HEK293 (cell line): ENCODE measurements at regions not wholly inside any gene's neighbourhood (a gene's known extent, or its start where the extent isn't known, plus 50 kb on each side); places are given as distances from the start of the nearest gene placed in this dataset.
A peak's percentile ranks its signal among the peaks of the same experiment; 100 is the strongest.

Experiments used
- EGR2 ChIP-seq: fragments of 450-650 bp; formaldehyde crosslinking; IDR thresholded peaks from 2 replicates; pipeline ENCODE4 v1.5.1; 2016; ENCODE audit warnings: low read depth, missing biosample characterization, missing genetic modification characterization
- FEZF1 ChIP-seq: fragments of 450-650 bp; formaldehyde crosslinking; IDR thresholded peaks from 2 replicates; pipeline ENCODE4 v1.5.1; 2016; ENCODE audit warnings: missing biosample characterization, missing genetic modification characterization
- GLI2 ChIP-seq: fragments of 450-650 bp; formaldehyde crosslinking; IDR thresholded peaks from 2 replicates; pipeline ENCODE4; 2017; ENCODE audit warnings: missing biosample characterization, missing genetic modification characterization, low read depth, borderline replicate concordance
- GLIS2 ChIP-seq: fragments of 450-650 bp; formaldehyde crosslinking; IDR thresholded peaks from 2 replicates; pipeline ENCODE4 v1.5.1; 2016; ENCODE audit warnings: missing biosample characterization, missing genetic modification characterization
- HOXA7 ChIP-seq: sonication (generic); formaldehyde crosslinking; IDR thresholded peaks from 2 replicates; pipeline ENCODE4 v1.8.1; 2022; ENCODE audit warnings: missing genetic modification reagents, borderline replicate concordance
- SETDB1 ChIP-seq: IDR thresholded peaks from one replicate; pipeline ENCODE4 v1.6.1; 2017; ENCODE audit warnings: mild to moderate bottlenecking, low read length, moderate library complexity, mixed read lengths; ENCODE audit not compliant: insufficient read length
- ZBTB48 ChIP-seq: fragments of 450-650 bp; formaldehyde crosslinking; IDR thresholded peaks from 2 replicates; pipeline ENCODE4 v1.5.1; 2016; ENCODE audit warnings: missing biosample characterization, missing genetic modification characterization
- ZFP41 ChIP-seq: fragments of 450-650 bp; formaldehyde crosslinking; IDR thresholded peaks from 2 replicates; pipeline ENCODE4 v1.5.1; 2016; ENCODE audit warnings: missing biosample characterization, missing genetic modification characterization, borderline replicate concordance
- ZNF175 ChIP-seq: fragments of 450-650 bp; formaldehyde crosslinking; IDR thresholded peaks from 2 replicates; pipeline ENCODE4 v1.5.1; 2016; ENCODE audit warnings: missing biosample characterization, missing genetic modification characterization
- ZNF211 ChIP-seq: fragments of 450-650 bp; formaldehyde crosslinking; IDR thresholded peaks from 2 replicates; pipeline ENCODE4 v1.5.1; 2016; ENCODE audit warnings: low read depth, missing biosample characterization, missing genetic modification characterization
- ZNF221 ChIP-seq: fragments of 450-650 bp; formaldehyde crosslinking; IDR thresholded peaks from 2 replicates; pipeline ENCODE4 v1.5.1; 2017; ENCODE audit warnings: missing biosample characterization, missing genetic modification characterization, borderline replicate concordance
- ZNF24 ChIP-seq: fragments of 450-650 bp; formaldehyde crosslinking; IDR thresholded peaks from 2 replicates; pipeline ENCODE4 v1.5.1; 2016; ENCODE audit warnings: missing biosample characterization, missing genetic modification characterization
- ZNF311 ChIP-seq: fragments of 450-650 bp; formaldehyde crosslinking; IDR thresholded peaks from 2 replicates; pipeline ENCODE4 v1.5.1; 2017; ENCODE audit warnings: missing biosample characterization, missing genetic modification characterization, borderline replicate concordance
- ZNF391 ChIP-seq: fragments of 450-650 bp; formaldehyde crosslinking; IDR thresholded peaks from 2 replicates; pipeline ENCODE4 v1.5.1; 2016; ENCODE audit warnings: low read depth, missing biosample characterization, missing genetic modification characterization, borderline replicate concordance
- ZNF549 ChIP-seq: fragments of 450-650 bp; IDR thresholded peaks from 2 replicates; pipeline ENCODE4 v1.5.1; 2018; ENCODE audit warnings: missing biosample characterization, missing genetic modification characterization, mild to moderate bottlenecking, inconsistent platforms, moderate library complexity
- ZNF600 ChIP-seq: fragments of 450-650 bp; formaldehyde crosslinking; IDR thresholded peaks from 2 replicates; pipeline ENCODE4 v1.5.1; 2016; ENCODE audit warnings: missing biosample characterization, missing genetic modification characterization
- ZNF658 ChIP-seq: fragments of 450-650 bp; formaldehyde crosslinking; IDR thresholded peaks from 2 replicates; pipeline ENCODE4; 2016; ENCODE audit warnings: missing biosample characterization, missing genetic modification characterization
- ZNF664 ChIP-seq: fragments of 450-650 bp; formaldehyde crosslinking; IDR thresholded peaks from 2 replicates; pipeline ENCODE4 v1.5.1; 2016; ENCODE audit warnings: missing biosample characterization, missing genetic modification characterization
- ZNF747 ChIP-seq: fragments of 450-650 bp; formaldehyde crosslinking; IDR thresholded peaks from 2 replicates; pipeline ENCODE4 v1.5.1; 2016; ENCODE audit warnings: missing biosample characterization, missing genetic modification characterization
- ZNF791 ChIP-seq: fragments of 450-650 bp; formaldehyde crosslinking; IDR thresholded peaks from 2 replicates; pipeline ENCODE4 v1.5.1; 2016; ENCODE audit warnings: missing biosample characterization, missing genetic modification characterization
- ZNF830 ChIP-seq: fragments of 450-650 bp; IDR thresholded peaks from 2 replicates; pipeline ENCODE4 v1.5.0; 2018; ENCODE audit warnings: missing biosample characterization, missing genetic modification characterization, low read depth, mild to moderate bottlenecking, moderate library complexity
- TF ChIP-seq, protein P1 (sequence below): fragments of 450-650 bp; formaldehyde crosslinking; IDR thresholded peaks from 2 replicates; pipeline ENCODE4 v1.5.1; 2016; ENCODE audit warnings: missing biosample characterization, missing genetic modification characterization, borderline replicate concordance
- TF ChIP-seq, protein P2 (sequence below): fragments of 450-650 bp; formaldehyde crosslinking; IDR thresholded peaks from 2 replicates; pipeline ENCODE4 v1.5.1; 2016; ENCODE audit warnings: missing biosample characterization, missing genetic modification characterization
- TF ChIP-seq, protein P3 (sequence below): fragments of 450-650 bp; formaldehyde crosslinking; IDR thresholded peaks from 2 replicates; pipeline ENCODE4 v1.5.1; 2017; ENCODE audit warnings: missing biosample characterization, missing genetic modification characterization
- TF ChIP-seq, protein P4 (sequence below): fragments of 450-650 bp; formaldehyde crosslinking; IDR thresholded peaks from 2 replicates; pipeline ENCODE4 v1.5.1; 2016; ENCODE audit warnings: missing biosample characterization, missing genetic modification characterization
- TF ChIP-seq, protein P5 (sequence below): fragments of 450-650 bp; formaldehyde crosslinking; IDR thresholded peaks from 2 replicates; pipeline ENCODE4 v1.5.1; 2016; ENCODE audit warnings: missing biosample characterization, missing genetic modification characterization
- TF ChIP-seq, protein P6 (sequence below): fragments of 450-650 bp; formaldehyde crosslinking; IDR thresholded peaks from 2 replicates; pipeline ENCODE4 v1.5.1; 2016; ENCODE audit warnings: missing biosample characterization, missing genetic modification characterization

DNA sequence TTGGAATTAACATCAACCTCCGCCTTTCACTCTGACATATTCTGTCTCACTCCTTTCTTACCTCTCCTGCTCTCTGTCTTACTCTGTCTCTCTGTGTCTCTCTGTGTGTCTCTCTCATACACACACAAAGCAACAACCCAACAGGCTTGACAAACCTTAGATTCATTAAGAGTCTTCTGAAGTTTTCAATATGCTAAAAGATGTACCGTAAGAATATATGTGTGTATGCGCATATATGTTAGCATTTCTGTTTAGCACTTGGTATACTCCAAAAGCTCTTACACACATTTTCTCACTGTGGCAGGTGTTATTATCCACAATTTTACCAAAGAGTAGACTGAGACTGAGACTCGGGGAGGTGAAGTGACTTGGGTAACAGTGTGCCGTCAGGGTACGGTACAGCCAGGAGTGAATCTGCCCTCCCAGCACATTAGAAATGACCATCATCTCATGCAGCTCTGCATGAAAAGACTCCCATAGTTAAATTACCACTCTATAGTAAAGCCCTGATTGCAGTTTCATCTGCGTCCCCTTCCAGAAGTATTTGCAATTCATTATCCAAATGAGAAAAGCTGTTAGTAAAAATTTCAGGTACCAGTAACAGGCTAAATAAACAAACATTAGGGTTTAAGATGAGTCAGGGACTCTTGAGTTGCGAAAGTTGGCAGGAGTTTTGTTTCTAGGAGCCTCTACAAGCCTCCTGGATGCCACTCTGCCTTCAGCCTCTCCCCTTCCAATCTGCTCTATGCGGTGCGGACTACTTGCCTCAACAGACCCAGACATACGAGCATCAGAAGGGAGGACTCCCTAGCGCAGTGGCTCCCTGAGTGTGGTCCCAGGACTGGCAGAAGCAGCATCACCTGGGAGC lies 195.2 kb upstream of the TMEM45B start (continued):
- TF ChIP-seq, protein P1, sequence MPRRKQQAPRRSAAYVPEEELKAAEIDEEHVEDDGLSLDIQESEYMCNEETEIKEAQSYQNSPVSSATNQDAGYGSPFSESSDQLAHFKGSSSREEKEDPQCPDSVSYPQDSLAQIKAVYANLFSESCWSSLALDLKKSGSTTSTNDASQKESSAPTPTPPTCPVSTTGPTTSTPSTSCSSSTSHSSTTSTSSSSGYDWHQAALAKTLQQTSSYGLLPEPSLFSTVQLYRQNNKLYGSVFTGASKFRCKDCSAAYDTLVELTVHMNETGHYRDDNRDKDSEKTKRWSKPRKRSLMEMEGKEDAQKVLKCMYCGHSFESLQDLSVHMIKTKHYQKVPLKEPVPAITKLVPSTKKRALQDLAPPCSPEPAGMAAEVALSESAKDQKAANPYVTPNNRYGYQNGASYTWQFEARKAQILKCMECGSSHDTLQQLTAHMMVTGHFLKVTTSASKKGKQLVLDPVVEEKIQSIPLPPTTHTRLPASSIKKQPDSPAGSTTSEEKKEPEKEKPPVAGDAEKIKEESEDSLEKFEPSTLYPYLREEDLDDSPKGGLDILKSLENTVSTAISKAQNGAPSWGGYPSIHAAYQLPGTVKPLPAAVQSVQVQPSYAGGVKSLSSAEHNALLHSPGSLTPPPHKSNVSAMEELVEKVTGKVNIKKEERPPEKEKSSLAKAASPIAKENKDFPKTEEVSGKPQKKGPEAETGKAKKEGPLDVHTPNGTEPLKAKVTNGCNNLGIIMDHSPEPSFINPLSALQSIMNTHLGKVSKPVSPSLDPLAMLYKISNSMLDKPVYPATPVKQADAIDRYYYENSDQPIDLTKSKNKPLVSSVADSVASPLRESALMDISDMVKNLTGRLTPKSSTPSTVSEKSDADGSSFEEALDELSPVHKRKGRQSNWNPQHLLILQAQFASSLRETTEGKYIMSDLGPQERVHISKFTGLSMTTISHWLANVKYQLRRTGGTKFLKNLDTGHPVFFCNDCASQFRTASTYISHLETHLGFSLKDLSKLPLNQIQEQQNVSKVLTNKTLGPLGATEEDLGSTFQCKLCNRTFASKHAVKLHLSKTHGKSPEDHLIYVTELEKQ (tag by site-specific recombination), result no peak
- TF ChIP-seq ZNF664 (tag by site-specific recombination) (no peak), ZNF175 (no peak), EGR2 (tag by site-specific recombination) (no peak), ZNF24 (tag by site-specific recombination) (no peak), ZNF549 (tag by site-specific recombination) (no peak), SETDB1 (no peak), ZNF600 (tag by site-specific recombination) (no peak), ZNF221 (tag by site-specific recombination) (no peak), GLI2 (tag by site-specific recombination) (no peak), ZNF747 (tag by site-specific recombination) (no peak), ZNF791 (no peak), ZNF211 (tag by site-specific recombination) (no peak), ZFP41 (tag by site-specific recombination) (no peak), ZNF658 (no peak), FEZF1 (tag by site-specific recombination) (peak; percentile 41; the same call in 1 of the 2 replicates), ZNF311 (tag by site-specific recombination) (no peak), ZBTB48 (tag by site-specific recombination) (no peak), GLIS2 (no peak), ZNF391 (tag by site-specific recombination) (no peak), ZNF830 (tag by site-specific recombination) (no peak), HOXA7 (CRISPR knock-in tag) (no peak)
- TF ChIP-seq, protein P2, sequence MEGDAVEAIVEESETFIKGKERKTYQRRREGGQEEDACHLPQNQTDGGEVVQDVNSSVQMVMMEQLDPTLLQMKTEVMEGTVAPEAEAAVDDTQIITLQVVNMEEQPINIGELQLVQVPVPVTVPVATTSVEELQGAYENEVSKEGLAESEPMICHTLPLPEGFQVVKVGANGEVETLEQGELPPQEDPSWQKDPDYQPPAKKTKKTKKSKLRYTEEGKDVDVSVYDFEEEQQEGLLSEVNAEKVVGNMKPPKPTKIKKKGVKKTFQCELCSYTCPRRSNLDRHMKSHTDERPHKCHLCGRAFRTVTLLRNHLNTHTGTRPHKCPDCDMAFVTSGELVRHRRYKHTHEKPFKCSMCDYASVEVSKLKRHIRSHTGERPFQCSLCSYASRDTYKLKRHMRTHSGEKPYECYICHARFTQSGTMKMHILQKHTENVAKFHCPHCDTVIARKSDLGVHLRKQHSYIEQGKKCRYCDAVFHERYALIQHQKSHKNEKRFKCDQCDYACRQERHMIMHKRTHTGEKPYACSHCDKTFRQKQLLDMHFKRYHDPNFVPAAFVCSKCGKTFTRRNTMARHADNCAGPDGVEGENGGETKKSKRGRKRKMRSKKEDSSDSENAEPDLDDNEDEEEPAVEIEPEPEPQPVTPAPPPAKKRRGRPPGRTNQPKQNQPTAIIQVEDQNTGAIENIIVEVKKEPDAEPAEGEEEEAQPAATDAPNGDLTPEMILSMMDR (tag by site-specific recombination), result no peak
- TF ChIP-seq, protein P3, sequence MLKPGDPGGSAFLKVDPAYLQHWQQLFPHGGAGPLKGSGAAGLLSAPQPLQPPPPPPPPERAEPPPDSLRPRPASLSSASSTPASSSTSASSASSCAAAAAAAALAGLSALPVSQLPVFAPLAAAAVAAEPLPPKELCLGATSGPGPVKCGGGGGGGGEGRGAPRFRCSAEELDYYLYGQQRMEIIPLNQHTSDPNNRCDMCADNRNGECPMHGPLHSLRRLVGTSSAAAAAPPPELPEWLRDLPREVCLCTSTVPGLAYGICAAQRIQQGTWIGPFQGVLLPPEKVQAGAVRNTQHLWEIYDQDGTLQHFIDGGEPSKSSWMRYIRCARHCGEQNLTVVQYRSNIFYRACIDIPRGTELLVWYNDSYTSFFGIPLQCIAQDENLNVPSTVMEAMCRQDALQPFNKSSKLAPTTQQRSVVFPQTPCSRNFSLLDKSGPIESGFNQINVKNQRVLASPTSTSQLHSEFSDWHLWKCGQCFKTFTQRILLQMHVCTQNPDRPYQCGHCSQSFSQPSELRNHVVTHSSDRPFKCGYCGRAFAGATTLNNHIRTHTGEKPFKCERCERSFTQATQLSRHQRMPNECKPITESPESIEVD (tag by site-specific recombination), result 0 out of 2 replicates have a peak, but pooled peaks have one; percentile 15
- TF ChIP-seq, protein P4, sequence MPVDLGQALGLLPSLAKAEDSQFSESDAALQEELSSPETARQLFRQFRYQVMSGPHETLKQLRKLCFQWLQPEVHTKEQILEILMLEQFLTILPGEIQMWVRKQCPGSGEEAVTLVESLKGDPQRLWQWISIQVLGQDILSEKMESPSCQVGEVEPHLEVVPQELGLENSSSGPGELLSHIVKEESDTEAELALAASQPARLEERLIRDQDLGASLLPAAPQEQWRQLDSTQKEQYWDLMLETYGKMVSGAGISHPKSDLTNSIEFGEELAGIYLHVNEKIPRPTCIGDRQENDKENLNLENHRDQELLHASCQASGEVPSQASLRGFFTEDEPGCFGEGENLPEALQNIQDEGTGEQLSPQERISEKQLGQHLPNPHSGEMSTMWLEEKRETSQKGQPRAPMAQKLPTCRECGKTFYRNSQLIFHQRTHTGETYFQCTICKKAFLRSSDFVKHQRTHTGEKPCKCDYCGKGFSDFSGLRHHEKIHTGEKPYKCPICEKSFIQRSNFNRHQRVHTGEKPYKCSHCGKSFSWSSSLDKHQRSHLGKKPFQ (tag by site-specific recombination), result no peak
- TF ChIP-seq, protein P5, sequence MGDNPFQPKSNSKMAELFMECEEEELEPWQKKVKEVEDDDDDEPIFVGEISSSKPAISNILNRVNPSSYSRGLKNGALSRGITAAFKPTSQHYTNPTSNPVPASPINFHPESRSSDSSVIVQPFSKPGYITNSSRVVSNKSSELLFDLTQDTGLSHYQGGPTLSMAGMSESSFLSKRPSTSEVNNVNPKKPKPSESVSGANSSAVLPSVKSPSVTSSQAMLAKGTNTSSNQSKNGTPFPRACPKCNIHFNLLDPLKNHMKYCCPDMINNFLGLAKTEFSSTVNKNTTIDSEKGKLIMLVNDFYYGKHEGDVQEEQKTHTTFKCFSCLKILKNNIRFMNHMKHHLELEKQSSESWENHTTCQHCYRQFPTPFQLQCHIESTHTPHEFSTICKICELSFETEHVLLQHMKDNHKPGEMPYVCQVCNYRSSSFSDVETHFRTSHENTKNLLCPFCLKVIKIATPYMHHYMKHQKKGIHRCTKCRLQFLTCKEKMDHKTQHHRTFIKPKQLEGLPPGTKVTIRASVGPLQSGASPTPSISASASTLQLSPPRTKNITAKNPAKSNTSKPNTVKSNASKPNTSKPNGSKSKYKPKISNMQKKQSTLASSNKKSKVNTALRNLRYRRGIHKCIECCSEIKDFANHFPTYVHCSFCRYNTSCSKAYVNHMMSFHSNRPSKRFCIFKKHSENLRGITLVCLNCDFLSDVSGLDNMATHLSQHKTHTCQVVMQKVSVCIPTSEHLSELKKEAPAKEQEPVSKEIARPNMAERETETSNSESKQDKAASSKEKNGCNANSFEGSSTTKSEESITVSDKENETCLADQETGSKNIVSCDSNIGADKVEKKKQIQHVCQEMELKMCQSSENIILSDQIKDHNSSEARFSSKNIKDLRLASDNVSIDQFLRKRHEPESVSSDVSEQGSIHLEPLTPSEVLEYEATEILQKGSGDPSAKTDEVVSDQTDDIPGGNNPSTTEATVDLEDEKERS, result no peak
- TF ChIP-seq, protein P6, sequence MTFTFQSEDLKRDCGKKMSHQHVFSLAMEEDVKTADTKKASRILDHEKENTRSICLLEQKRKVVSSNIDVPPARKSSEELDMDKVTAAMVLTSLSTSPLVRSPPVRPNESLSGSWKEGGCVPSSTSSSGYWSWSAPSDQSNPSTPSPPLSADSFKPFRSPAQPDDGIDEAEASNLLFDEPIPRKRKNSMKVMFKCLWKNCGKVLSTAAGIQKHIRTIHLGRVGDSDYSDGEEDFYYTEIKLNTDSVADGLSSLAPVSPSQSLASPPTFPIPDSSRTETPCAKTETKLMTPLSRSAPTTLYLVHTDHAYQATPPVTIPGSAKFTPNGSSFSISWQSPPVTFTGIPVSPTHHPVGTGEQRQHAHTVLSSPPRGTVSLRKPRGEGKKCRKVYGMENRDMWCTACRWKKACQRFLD (tag by site-specific recombination), result no peak
